ENCODE measurements at regions not wholly inside any gene's neighbourhood (a gene's known extent, or its start where the extent isn't known, plus 50 kb on each side); places are given as distances from the start of the nearest gene placed in this dataset.
"Not testable (repeated sequence)": the region's sequence is repeated elsewhere in the genome, so short reads cannot be mapped to it uniquely, and the experiment has no call there.

DNA sequence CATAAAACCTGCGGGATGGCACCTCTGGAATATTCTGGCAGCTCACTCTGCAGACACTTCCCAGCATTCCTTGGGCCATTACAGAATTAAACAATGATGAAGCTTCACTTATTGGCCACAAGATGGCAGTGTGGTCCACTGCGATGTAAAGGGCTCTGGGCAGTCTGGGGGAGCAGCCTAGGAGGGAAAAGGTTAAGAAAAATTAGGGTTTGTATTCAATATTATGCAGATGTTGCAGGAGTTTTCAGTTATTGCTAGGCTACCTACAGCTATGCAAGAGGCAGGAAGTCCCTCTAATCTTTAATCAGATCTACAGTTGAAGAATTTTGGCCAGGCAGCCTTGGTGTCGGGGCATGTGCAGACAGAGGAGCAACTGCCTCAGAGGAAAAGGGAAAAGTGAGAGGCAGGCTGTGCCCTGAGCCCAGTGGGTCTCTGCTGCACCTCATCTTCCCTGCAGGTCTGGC, 233.2 kb upstream of the PRSS1 start:
- Histone ChIP-seq H3K36me3 (ENCODE audit: insufficient read depth, low read length, poor library complexity, severe bottlenecking) (no peaks in the 10 kb centered on the region), H3K27me3 (replicated peaks; ENCODE audit: insufficient read depth, low read depth, low read length, poor library complexity) (peaks cover 18% of the 10 kb centered on the region), H3K9me3 (ENCODE audit: low read depth, low read length, poor library complexity, severe bottlenecking) (no peaks in the 10 kb centered on the region), H3K4me1 (ENCODE audit: insufficient read depth, low read length, poor library complexity, severe bottlenecking) (no peaks in the 10 kb centered on the region), H3K4me3 (ENCODE audit: low read depth, low read length, poor library complexity, severe bottlenecking) (no peak overlapping the region), H3K27ac (ENCODE audit: low read depth, low read length, poor library complexity, severe bottlenecking) (no peak overlapping the region)
- ChIA-PET CTCF (interaction anchor here (0.7 to 1.2 kb wide), 5 partner anchors 9 to 267 kb away, joined by 4 to 6 read pairs (median 5); no protein-coding TSS in a partner anchor), POLR2A (ENCODE audit: low non-redundant PET) (no interaction called here)
- intact Hi-C loops (cut with micrococcal nuclease; ENCODE audit: unreplicated experiment) = no loop called here
- no TSS peak for BruUV-seq (replicated peaks)
- TF ChIP-seq CTCF (conservative IDR thresholded peaks at IDR 0.05; ENCODE audit: low read depth, low read length) = peak; percentile 86
- TF ChIP-seq EZH2 (IDR thresholded peaks at IDR 0.05; ENCODE audit: borderline replicate concordance, low read depth, low read length, poor library complexity, severe bottlenecking) = no peak
- peak; percentile 75 for DNase-seq (ENCODE audit: low spot score)

DNA sequence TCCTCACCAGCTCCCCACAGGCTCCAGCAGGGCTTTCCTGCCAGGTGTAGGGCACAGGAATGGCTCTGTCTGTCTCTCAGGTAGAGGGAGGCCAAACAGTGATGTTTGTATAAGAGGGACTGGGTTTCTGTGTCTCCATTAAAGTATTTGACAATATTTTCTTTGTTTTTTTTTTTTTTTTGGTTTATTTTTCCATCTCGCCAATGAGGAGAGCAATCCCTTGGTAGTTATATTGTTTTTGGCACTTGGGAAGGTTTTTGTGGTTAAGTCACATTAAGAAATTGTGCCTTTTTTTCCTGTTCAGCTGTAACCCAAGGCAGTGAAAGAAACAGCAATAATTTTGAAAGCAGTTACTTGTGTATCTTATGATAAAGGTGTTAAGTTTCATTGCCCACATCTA, 234.6 kb upstream of the PRSS1 start:
- intact Hi-C loops (cut with micrococcal nuclease; ENCODE audit: unreplicated experiment) = loop anchor here (5.0 kb wide), 1 partner anchor 42 kb away; no protein-coding TSS in a partner anchor
- H3K27me3 ChIP-seq (replicated peaks; ENCODE audit: insufficient read depth, low read depth, low read length, poor library complexity) = peaks cover 23% of the 10 kb centered on the region
- POLR2A ChIA-PET (ENCODE audit: low non-redundant PET); H3K27ac ChIP-seq (ENCODE audit: low read depth, low read length, poor library complexity, severe bottlenecking); DNase-seq (ENCODE audit: low spot score); H3K4me3 ChIP-seq (ENCODE audit: low read depth, low read length, poor library complexity, severe bottlenecking); H3K36me3 ChIP-seq (ENCODE audit: insufficient read depth, low read length, poor library complexity, severe bottlenecking); H3K9me3 ChIP-seq (ENCODE audit: low read depth, low read length, poor library complexity, severe bottlenecking); BruUV-seq (replicated peaks); H3K4me1 ChIP-seq (ENCODE audit: insufficient read depth, low read length, poor library complexity, severe bottlenecking); CTCF ChIA-PET: not testable (repeated sequence)

DNA sequence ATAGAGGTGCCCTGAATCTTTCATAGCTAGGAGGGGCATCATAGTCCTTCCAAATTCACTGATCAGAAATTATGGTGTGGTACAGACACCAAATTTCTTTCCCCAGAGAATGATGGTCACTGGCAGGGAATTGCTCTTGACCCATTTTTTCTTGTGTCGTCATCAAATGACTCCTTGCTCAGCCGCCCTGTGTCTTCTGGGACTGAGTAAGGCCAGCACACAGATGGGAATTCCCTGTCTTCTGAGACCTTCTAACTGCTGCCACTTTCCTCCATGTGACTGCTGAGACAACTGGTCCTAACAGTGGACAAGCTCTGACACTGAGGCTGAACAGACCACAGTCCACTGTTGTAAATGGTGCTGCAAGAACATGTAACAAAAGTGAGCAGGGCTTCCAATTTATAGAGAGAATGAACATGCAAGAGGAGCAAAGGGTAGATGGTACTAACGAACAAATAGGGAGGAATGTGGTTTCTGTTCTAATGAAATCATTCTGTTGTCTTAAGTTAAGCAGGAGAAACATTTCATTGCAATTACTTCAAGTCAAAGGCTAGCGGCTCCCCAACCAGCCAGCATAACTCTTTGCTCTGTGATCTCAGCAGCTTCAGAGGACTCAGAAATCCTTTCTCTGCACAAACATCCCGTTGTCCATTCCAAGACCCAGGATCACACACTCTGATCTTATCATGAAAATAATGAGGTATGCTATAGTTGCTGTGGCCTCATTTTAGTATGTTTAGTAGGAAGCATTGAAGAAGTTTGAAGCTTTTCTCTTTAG, 235.9 kb upstream of the PRSS1 start:
- no peak for DNase-seq (ENCODE audit: low spot score)
- no peaks in the 10 kb centered on the region for H3K36me3 ChIP-seq (ENCODE audit: insufficient read depth, low read length, poor library complexity, severe bottlenecking)
- peaks cover 19% of the 10 kb centered on the region for H3K27me3 ChIP-seq (replicated peaks; ENCODE audit: insufficient read depth, low read depth, low read length, poor library complexity)
- ChIA-PET CTCF (no interaction called here), POLR2A (ENCODE audit: low non-redundant PET) (no interaction called here)
- H3K9me3 ChIP-seq (ENCODE audit: low read depth, low read length, poor library complexity, severe bottlenecking) = no peaks in the 10 kb centered on the region
- no peak overlapping the region for H3K4me3 ChIP-seq (ENCODE audit: low read depth, low read length, poor library complexity, severe bottlenecking)
- intact Hi-C loops (cut with micrococcal nuclease; ENCODE audit: unreplicated experiment) = loop anchor here (5.0 kb wide), 1 partner anchor 41 kb away; no protein-coding TSS in a partner anchor
- no peak overlapping the region for H3K27ac ChIP-seq (ENCODE audit: low read depth, low read length, poor library complexity, severe bottlenecking)
- no peaks in the 10 kb centered on the region for H3K4me1 ChIP-seq (ENCODE audit: insufficient read depth, low read length, poor library complexity, severe bottlenecking)
- TF ChIP-seq EZH2 (IDR thresholded peaks at IDR 0.05; ENCODE audit: borderline replicate concordance, low read depth, low read length, poor library complexity, severe bottlenecking) (no peak), CTCF (conservative IDR thresholded peaks at IDR 0.05; ENCODE audit: low read depth, low read length) (no peak)
- no TSS peak for BruUV-seq (replicated peaks)
